ENCODE measurements at regions not wholly inside any gene's neighbourhood (a gene's known extent, or its start where the extent isn't known, plus 50 kb on each side); places are given as distances from the start of the nearest gene placed in this dataset.

- TF ChIP-seq CTCF (IDR thresholded peaks at IDR 0.05) (no peak), CBX2 (IDR thresholded peaks at IDR 0.05; ENCODE audit: borderline replicate concordance, low read depth) (no peak), RFX5 (IDR thresholded peaks at IDR 0.05) (no peak), RAD21 (conservative IDR thresholded peaks at IDR 0.05 in 1 of 2, IDR thresholded peaks at IDR 0.05 in 1 of 2) (no peak), USF2 (IDR thresholded peaks at IDR 0.05) (no peak), MAFK (IDR thresholded peaks at IDR 0.05; ENCODE audit: partially characterized antibody) (no peak), MAZ (IDR thresholded peaks at IDR 0.05; ENCODE audit: borderline replicate concordance, low read depth, low read length) (no peak)
- TF ChIP-seq, protein P1, sequence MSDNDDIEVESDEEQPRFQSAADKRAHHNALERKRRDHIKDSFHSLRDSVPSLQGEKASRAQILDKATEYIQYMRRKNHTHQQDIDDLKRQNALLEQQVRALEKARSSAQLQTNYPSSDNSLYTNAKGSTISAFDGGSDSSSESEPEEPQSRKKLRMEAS (IDR thresholded peaks at IDR 0.05), result no peak
These were observed 298.0 kb upstream of the PROK2 start for GRCh38 chr3:72082776-72083462.
